ENCODE measurements at regions not wholly inside any gene's neighbourhood (a gene's known extent, or its start where the extent isn't known, plus 50 kb on each side); places are given as distances from the start of the nearest gene placed in this dataset.

DNA sequence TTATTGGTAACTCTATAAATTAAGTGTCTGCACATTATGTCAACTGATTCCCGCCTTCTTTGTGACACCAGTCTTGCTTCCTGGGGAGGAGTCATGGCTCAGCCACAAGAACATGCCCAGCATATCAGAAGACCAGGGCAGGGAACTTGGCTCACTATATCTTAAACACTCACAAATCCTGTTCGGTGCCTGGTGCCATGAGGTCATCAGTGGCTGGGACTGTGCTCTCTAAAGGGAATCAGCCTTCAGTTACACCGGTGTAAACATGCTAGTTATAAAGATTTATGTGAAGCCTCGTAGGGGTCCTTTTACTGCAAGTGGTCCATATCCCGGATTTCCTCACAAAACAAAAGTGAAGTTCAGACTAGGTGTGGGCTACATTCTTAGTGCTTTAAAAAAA is 73.1 kb upstream of the ZNF521 start:
- DNase-seq: no peak

DNA sequence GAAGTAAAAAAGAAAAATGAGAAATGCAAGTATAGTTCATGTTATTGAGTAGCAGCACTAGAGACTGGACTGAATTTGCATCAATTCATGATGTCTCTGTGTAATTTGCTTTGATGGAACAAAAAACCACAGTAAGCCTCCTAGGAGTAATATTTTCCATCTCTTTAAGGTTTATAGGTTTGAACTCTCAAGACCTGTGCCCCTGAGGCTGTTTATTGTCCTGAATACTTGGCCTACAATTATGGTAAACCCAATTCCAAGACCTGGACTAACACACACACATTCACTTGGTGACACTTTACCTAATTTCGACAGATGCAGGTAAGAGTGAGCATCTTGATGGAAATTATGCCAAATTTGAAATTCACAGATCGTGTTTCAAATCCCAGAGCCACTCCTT is 71.8 kb upstream of the ZNF521 start:
- no peak for DNase-seq

DNA sequence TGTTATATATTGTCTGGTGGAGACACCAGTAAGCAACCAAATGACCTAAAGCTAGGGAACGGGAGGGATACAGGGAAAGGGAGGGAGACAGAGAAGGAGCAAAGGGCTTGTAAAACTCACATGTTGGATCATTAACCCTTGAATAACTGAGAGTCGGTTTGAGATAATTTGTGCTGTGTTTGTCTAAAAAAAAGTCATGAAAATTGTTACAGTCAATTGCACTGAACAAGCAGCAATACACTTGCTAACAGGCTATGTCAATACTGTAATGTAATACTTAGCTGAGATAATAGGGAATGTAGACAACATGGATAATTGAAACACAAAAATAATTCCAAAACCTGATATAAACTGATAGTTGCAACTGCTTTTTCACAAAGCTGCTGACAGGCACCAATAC is 71.3 kb upstream of the ZNF521 start:
- DNase-seq: no peak

DNA sequence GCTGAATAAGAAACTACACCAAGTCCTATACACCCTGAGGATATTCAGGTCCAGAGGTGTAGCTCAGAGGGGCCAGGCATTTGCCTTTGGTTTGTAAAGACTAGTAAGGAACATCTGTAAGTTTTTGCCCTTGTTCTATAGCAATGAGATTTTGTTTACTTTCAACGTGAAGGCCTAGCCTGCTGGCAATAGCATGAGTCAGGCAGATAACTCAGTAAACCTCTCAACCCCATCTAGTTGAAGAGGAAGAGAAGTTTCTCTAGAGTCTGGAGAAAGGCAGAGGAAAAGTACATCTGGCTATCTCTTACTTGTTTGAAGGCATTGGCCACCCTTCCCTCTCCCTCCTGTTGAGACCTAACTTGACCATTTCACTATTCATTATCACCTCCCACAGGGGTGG is 70.3 kb upstream of the ZNF521 start:
- no peak for DNase-seq

DNA sequence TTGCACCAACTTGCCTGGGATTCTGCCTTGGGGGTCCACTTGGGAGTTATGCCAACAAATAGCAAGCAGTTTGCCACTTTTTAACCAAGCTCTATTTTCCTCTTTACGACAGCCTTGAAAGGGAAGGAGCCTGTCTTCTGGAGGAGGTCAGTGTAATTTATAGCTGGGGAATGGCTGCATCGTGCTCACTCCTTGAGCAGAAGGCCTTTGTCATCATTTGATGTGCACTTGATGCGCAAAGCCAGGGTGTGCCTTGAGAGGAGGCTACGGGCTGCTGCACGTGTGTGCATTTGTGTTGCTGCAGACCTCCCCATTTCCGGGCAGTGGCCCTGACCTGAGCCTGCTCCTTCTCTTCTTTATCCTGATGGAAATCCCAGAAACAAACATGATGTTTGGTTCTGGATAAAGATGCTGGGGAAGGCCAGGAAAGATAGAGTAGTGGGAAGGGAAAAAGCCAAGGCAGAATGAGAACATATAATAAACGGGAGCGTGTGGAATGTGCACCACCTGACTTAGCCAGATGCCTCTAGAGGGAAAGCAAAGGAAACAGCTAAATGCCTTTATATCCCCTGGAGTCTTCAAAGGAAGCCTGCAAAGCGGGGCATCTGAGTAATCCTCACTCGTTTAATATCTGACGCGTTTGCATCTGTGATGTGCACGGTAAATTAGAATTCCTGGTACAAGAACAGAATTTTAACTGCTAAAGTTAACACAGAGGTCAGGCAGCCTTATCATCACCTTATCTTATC is 68.3 kb upstream of the ZNF521 start:
- DNase-seq: no peak

DNA sequence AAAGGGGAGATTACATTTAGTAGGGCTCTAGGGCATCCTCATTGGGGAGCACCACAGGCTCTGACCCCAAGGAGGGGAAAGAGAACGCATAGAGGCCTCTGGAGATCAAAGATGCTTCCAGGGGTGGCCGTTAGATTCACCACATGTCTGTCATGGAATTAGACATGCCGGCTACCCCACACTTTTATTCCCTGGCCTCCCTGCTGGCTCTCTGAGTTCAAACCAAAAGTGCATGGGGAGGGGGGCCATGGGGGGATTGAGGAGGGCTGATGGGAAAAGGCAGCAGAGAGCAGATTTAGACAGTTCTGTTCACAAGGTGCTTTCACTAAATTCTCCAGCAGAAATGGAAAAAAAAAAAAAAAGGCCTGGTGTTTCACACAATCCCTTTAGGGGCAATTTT is 64.4 kb upstream of the ZNF521 start:
- no peak for DNase-seq

DNA sequence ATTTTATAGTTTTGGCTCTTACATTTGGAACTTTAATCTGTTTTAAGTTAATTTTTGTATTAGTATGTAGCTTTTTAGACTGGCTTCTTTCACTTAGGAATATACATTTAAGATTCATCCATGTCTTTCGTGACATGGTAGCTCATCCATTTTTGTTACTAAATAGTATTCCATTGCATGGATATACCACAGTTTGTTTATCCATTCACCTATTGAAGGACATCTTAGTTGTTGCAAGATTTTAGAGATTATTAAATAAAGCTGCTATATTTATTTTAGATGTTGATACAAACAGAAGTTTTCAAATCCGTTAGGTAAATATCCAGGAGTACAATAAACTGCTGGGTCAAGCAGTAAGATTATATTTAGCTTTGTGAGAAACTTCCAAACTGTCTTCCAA is 58.0 kb upstream of the ZNF521 start:
- no peak for DNase-seq

DNA sequence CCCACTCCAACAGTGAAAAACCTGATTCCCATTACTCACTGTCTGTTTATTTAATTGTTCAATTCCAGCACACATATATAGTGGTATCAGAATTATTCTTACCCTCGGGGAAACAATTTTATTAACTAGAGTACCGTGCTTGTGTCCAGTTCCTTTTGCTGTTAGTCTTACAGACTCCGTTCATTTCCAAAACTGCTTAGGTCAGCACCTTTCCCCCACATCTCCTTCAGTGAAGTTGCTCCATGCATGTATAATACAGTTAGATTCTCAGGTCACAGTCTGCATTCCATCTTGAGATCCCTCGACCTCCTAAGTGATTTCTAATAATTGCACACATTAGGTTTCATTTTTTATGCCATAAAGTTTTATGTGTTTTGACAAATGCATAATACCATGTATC is 56.3 kb upstream of the ZNF521 start:
- DNase-seq: no peak

Data from CD4-positive, alpha-beta T cell treated with Interferon alpha-2 for 1 hour (primary cell).